HG02981 (cell line): ENCODE measurements at regions not wholly inside any gene's neighbourhood (a gene's known extent, or its start where the extent isn't known, plus 50 kb on each side); places are given as distances from the start of the nearest gene placed in this dataset.
"Not testable (repeated sequence)": the region's sequence is repeated elsewhere in the genome, so short reads cannot be mapped to it uniquely, and the experiment has no call there.

Experiments
- ATAC-seq: cut with Tn5 transposase; IDR thresholded peaks from one replicate; pipeline ENCODE4 v1.9.1; 2021; ENCODE audit warnings: mild to moderate bottlenecking, moderate library complexity; ENCODE audit not compliant: unreplicated experiment

DNA sequence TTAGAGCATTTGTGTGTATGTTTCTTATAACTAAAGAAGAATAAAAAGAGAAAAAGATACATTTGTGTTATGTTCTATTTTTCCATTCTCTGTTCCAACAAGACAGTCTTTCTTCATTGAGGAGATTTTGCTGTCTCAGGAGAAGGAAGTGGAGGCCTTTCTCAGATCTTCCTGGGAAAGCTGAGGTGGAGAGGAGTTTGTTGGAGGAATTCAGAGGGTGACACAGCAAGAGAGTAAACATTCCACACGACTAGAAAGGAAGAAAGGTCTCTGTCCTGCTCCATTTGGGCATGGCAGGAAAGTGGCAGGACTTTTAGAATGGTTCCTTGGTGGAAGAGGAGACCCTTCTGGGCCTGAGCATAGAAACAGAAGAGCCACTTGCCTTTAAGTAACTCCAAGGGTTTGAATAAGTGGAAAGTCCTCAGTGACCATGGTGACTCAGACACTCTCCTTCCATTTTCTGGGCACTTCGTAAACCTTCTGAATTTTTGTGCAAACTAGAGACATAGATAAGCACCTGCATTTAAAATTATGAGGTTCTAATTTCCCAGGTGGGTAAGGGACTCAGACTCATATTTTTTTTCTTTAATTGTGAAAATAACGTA, 52.3 kb upstream of the COL5A2 start:
- no peak for ATAC-seq

DNA sequence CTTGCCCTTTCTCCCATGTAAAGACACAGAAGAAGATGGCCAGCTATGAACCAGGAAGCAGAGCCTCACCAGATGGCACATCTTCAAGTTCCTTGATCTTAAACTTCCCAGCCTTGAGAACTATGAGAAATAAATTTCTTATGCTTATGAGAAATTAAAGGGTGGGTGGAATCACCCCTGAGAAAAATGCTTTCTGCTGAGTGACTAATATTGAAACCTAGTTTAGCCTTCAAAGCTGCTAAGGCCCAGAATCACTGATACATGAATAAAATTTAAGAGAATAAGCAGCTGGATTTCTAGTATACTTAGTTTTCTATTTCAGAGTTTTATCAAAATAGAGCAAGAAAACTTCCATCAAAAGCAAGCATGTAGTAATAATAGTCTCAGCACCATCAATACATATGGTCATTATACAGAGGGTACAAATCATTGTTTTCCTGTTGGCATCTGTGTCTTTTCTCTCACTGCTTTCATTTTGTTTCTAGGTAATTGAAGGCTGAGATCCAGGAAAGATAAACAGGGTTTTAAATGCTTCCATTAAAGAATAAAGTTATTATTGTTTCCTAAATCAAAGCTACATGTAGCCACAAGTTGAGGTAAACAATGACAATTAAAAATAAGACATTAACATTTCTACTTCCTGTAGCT, 53.3 kb upstream of the COL5A2 start:
- peak; percentile 87 for ATAC-seq

DNA sequence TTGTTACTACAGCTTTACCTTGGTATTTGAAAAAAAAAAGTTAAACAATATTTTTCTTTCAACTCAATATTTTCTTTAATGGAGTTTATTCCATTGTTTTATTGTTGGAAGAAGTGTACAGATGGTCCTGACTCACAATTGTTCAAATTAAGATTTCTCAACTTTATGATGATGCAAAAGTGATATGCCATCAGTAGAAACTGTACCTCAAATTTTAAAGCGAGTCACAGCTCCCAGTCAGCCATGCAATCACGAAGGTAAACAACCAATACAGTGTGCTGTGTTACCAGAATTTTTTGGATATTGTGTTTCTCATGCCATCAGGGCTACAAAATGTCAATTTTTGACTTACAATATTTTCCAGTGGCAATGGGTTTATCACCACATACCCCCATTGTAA, 54.0 kb upstream of the COL5A2 start:
- ATAC-seq = no peak

DNA sequence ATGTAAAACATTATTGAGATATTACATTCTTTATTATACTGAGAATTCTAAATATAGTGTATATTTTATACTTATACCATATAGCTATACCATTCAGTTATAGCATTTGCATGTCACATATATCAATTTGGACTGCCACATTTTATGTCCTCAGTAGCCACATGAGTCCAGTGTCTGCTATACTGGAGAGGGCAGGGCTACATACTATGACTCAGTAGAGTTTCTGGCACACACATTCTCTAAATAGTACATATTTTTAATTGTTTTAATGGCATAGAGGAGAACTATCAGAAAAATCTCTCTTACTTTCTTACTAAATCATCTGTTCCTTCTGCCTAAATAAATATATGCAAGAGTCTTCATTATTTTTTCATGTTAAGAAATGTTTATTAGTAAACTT, 55.4 kb upstream of the COL5A2 start:
- ATAC-seq = no peak

DNA sequence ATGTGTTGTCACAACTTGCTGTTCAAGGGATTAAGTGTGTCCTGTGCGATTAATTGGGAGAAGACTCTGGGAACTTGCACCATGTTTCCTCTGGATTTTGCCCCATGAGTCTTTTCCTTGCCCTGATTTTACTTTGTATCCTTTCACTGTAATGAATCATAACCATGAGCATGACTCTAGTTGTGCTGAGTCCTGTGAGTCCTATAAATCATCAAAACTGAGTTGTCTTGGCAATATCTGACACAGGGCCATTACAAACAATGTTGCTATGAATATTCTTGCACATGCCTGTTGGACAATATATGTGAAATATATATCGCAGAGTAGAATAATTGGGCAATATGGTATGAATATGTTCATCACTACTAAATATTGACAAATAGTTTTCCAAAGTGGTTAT, 56.5 kb upstream of the COL5A2 start:
- no peak for ATAC-seq

DNA sequence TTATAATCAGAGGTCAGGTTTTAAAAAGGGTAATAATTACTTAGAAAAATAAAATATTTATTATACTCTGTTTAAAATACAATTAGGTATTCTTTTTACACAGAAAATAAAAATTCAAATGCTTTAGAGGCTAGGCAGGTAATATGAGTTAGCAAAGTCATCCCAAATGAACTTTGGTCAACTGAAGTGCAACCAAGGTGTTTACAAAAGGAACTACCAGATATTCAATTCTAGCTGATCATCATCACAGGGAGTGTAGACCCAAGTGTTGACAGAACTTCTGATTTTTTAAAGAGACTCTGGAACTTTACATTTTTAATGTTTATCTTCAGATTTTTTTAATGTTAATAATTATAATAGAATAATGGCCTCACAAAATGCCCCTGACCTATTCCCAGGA, 59.3 kb upstream of the COL5A2 start:
- ATAC-seq = no peak

DNA sequence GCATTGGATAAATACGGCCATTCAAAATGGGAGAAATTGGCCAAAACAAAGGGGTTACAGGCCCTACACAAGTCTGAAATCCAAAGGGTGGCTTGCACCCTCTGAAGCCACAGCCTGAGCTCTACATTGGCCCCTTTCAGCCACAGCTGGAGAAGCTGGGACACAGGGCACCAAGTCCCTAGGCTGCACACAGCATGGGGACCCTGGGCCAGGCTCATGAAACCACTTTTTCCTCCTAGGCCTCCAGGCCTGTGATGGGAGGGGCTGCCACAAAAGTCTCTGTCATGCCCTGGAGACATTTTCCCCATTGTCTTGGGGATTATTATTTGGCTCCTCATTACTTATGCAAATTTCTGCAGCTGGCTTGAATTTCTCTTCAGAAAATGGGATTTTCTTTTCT, 64.3 kb upstream of the COL5A2 start:
- not testable (repeated sequence) for ATAC-seq

DNA sequence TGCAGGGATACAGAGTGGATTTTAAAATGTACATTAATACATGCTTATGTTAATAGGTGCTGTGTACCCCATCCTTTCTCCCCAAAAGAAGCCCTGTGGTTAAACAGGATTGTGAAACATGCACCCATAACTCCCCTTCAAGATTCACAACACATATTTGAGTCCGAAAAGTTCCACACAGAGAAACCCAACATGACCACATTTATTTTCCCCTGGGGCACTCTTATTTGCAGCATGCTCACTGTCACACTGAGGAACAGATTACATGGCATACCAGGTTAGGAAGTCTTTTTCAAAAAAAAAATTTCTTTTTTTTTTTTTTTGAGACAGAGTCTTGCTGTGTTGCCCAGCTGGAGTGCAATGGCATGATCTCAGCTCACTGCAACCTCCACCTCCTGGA, 67.7 kb upstream of the COL5A2 start:
- no peak for ATAC-seq

DNA sequence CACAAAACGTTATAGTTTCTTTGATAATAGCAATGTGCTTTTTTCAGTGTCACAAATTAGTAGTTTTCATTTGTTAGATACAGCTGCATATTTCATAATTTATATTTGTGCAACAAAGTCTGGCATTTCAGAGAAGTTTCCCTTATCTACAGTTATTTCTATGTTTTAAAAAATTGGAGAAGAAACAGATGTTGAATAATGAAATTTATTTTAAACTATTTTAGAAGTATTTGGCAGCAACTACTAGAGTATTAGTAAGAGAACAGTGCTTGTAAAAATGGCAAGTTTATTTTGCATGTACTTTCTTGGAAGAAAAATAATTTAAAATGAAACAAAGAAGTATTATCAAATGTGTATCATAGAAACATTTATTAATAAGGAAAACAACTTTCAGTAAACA, 68.6 kb upstream of the COL5A2 start:
- ATAC-seq = no peak

DNA sequence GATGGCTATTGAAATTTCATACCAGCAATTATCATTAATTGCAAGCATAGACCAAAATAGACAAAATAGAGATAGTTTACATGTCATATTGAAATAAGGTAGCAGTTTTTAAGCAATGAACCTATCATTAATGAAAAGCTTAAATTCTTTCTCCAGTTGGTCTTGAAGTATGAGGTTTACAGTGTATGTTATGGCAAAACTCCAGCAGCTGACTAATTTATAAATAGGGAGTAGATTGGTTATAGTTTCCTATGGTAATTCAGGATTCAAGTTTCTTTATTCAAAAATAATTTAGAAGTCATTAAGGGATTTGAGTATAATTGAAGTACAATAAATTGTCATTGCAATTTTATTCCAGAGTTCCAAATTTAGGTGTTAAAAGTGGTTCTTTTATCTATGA, 69.6 kb upstream of the COL5A2 start:
- no peak for ATAC-seq

DNA sequence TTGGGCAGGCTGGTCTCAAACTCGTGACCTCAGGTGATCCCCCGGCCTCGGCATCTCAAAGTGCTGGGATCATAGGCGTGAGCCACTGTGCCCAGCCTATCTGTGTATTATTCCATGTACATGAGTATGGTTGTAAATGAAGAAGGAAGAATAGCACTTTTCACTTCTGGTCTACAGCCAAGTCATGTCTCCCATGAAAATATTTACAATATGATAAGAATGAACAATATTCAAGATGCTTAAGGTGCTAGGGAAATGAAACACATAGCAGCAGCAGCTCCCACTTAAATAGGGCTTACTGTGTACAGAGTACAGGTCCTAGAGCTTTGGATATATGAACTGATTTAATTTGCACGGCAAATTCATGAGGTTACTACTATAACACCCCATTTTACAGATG, 70.3 kb upstream of the COL5A2 start:
- ATAC-seq = no peak

DNA sequence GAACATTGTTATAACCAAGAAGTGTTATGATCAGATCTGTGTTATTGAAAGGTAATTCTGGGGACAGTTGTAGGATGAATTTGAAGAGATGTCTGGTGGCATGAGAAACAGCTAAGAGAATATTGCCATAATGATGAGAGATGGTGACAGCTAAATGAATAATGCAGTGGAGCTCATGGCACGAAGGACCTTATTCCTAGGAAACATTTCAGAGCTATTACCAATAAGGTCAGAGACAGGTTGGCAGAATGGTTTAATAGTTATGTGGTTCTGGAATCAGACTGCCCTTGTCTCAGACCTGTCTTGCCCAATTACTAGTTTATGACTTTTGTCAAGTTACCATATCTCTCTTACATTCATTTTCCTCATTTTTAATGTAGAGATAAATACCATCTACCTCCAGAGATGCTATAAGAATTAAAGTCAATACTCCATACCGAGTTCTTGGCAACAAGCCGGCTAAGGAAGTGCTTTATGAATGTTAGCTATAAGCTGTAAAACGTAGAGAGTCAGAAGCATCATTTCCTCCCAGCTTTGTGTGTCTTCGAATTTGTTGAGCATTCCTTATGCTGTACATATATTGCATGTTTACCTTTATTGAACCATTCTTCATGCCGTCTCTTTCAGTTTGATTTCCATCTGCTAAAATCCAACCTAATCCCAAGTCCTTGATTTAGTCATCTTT, 73.6 kb upstream of the COL5A2 start:
- ATAC-seq = no peak

DNA sequence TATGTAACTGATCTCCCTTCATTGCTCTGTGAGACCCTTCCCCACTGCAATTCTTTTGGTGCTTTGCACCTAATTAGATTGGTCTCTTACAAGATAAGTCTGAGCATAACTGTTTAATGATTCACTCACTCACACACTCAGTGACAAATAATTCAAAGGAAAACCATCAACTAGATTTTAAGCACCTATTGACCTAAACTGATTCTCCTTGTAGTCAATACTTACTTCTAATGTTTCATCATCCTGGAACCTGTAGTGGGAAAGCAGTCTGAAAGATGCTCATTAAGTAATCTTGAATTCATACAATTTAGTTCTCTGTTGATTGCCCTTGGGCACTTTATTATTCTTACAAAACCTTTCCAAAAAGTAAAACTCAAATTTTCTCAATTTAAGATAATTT, 74.3 kb upstream of the COL5A2 start:
- no peak for ATAC-seq

DNA sequence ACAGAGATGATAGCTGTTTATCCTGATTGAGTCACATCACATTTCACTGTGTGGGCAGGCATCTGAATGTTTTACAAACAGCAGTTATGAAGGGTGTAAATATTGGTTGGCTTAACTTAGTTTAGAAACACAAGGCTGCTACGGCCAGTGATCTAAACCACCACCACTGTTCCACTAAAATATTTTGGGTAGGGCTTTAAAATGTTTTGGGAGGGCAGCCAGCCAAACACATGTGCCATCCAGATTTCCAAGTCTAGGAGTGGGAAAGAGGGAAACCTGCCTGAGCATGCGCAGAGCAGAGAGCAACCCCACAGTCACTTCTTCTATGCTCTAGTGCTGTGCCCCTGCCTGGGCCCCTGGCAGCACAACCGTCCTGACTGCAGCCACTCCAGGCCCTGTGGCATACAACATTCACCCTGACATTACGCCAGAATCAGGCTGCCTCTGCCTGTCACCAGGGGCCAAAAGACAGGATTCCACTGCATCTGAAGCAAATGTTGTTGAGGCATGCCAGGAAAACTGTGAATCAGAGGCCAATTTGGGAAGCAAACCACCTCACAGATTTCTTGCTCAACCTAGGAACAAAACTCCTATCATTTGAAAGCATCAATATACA, 74.8 kb upstream of the COL5A2 start:
- no peak for ATAC-seq

DNA sequence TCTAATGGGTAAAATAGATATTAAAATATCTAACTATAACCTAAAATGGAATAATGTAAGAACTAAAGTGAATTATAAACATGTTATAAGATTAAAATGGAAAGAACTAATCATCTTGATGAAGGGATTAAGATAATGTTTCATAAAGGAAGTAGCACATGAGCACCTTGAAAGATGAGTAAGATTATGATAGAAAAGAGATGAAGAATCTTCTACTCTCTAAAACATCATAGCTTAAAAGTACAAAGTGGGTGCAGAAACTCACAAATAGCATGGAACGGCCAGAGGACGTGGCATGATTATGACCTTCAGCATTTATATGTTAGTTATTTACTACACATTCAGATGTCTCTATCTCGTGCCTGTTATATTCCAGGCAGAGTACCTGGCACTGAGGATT, 76.2 kb upstream of the COL5A2 start:
- ATAC-seq = no peak

DNA sequence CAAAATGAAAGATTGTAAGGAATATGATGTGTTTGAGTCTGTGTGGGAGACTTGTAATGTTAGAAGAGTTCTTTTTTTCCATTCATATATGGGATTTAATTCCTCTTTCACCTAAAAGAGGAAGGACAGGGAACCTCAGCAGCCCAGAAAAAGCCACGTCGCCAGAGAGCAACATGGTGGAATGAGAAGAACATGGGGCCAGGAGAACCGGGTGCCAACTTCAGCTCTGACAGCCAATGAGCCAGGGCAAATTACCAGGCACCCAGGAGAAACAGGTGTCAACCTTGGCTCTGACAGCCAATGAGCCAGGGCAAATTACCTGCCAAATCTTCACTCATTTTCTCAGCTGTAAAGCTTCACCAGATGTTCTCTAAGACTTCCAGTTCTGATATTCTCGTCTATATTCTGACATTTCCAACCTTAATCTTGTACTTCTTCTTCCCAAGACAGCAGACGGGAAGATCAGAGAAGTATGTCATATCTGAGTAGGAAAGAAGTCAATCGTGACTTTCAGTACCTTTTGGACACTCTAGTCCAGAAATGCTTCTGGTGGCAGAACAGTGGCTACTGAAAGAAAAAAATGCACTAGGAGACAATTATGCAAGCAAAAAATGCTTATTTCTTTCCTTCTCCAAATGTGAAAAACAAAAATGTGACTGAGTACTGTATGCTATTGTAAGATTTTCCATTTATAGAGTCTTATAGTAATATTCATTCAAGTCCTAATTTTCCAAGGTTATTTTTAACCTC, 79.2 kb upstream of the COL5A2 start:
- ATAC-seq = no peak

DNA sequence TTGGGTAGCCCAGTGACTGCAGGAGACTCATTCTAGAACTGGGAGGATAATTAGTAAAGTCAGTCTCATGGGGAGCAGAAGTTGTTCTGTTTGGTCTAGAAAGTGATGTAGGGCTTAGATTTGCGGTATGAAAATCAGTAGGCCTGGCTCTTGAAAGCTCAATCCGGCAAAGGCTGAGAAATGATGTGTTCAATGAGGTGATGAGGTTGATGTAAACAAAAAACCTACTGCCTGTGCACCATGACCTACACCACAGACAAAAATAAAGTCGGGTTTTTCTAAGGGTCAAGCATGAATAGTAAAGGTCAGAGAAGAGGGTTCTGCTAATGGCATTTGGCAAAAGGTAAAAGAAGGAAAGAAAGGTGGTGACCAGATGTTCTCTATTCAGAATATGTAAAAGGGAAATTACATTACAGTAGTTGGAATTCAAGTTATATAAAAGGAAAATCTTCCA, 80.8 kb upstream of the COL5A2 start:
- ATAC-seq = no peak

DNA sequence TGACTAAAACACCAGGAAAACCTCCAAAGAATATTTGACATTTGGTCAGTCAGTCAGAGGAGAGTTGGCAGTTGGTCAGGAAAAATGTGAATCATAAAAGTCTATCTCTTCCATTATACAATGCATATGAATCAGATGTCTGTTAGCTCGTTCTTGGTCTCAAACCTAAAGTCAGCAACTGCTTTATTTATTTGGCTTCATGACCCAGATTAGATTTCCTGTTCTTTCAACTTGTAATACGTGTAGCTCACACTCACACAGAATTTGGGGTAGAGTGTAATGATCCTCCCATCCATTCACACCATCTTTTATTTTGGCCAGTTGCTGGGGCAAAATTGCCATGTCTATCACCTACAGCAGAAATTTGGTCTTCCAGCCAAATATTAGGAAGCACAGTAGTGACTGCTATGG, 81.9 kb upstream of the COL5A2 start:
- ATAC-seq = no peak

DNA sequence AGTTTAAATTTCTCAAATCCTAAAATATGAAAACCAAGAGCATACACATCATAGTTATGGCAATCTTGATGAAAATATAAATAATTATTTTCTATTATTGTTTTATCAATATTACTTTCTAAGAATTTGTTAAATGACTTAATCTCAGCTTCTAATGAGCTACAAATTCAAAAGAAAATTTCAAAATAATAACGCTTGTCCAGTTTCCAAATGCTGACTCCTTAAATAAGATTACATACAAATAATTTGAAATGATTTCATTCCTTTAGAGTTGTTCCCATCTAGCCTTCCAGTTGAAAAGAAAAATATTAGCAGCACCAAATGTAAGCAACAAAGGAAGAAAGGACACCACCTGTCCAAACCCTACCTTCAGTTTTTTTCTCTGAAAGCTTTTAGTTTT, 82.4 kb upstream of the COL5A2 start:
- no peak for ATAC-seq

DNA sequence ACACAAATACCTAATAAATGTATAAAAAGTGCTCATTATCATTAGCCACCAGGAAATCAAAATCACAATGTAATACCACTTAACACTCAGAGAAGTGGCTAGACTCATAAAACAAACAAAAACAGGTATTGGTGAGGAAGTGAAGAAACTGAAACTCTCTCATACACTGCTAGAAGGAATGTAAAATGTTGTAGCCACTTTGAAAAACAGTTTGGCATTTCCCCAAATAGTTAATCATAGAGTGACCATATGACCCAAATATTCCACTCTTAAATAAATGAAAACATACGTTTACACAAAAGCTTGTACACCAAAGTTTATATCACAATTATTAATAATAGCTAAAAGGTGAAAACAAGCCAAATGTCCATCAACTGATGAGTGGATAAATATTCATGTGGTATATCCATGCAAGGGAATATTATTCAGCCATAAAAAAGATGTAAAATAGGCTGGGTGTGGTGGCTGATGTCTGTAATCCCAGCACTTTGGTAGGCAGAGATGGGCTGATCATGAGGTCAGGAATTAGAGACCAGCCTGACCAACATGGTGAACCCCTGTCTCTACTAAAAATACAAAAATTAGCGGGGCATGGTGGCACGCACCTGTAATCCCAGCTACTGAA, 86.2 kb upstream of the COL5A2 start:
- ATAC-seq = no peak

DNA sequence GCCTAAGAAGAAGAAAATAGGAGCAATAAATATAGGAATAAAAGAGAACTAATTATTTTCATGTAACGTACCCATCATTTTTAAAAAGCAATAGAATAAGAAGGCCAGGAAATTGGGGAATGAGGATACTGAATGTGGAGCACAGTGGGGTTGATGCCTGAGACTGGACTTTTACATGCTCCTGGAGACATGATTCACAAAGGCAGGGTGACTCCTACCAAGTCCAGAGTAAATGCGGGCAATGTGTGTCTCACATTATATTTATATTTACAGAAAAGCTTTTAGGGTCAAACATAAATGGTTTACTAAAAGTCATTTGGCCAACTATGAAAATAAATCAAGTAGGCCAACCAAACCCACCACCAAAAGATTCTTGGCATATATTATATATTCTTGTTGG, 87.9 kb upstream of the COL5A2 start:
- ATAC-seq = no peak
